HG03025 (cell line): ENCODE measurements at regions not wholly inside any gene's neighbourhood (a gene's known extent, or its start where the extent isn't known, plus 50 kb on each side); places are given as distances from the start of the nearest gene placed in this dataset.

Experiments
- ATAC-seq: cut with Tn5 transposase; IDR thresholded peaks from one replicate; pipeline ENCODE4 v1.9.1; 2021; ENCODE audit warnings: mild to moderate bottlenecking, moderate library complexity; ENCODE audit not compliant: unreplicated experiment, low FRiP score

DNA sequence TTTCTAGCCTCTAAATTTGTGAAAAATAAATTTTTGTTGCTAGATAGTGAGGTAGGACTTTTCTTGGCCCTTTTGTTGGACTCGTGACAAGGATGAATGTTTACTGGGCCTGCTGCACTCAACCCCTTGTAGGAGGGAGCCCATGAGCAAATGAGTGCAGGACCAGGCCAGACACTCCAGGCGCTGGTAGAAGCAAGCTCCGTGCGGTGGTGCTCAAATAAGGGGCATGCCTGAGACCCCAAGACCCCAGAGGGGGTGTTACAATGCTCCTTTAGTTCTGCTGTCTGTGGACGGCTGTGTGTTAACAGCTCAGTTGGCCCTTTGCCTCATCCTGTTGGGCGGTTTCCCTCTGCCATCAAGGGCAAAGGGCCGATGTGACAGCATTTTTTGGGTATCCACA, 1195.3 kb upstream of the PHF14 start:
- ATAC-seq = no peak

DNA sequence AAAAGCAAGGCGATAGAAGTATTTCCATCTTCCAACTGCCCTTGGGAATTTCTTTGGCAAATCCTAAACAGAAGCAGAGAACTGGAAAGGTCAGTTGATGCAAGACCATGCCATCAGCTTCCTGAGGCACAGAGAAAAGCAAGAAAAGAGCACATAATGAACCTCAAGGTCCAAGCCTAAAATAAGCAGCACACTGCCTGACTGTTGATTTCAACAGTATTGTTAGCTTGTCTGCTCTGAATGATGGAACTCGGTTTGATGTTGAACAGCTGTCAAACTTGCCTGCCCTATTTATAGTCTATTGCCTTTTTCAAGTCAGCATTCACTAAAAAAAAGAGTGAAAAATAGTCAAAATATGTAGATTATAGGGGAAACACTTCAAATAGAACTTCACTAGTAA, 1192.0 kb upstream of the PHF14 start:
- ATAC-seq = no peak

DNA sequence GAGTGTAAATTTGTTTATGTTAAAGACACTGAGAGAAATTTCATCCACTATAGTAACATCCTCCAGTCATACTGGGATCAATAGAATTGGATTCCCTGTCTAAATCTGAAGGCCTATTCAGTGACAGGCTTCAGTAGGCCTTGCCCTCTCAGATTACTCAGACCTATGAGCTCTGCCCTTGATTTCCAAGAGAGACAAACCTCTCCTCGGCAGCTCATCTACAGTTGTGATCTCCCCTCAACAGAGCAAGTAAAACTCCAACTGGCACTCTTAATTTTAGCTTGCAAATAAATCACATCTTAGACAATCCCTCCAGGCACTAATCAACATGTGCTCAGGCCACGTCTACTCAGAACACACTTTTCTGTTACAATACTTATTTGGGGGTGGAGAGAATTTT, 1191.4 kb upstream of the PHF14 start:
- no peak for ATAC-seq

DNA sequence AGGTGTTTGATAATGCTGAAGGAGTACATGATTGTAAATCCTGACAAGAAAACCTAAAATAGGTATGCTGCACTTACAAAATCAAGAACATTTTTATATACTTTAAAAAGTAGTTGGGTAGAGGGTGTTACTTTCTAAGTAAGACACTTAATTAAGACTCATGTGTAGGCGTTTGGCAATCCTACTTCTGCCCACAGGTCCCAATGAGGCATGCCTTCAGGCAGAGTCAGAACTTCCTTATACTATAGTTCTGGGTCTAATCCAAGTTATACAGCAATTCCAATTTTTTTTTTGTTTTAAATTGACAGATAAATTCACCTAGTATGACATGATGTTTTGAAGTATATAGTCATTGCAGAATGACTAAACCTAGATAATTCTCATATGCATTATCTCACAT, 1188.5 kb upstream of the PHF14 start:
- no peak for ATAC-seq

DNA sequence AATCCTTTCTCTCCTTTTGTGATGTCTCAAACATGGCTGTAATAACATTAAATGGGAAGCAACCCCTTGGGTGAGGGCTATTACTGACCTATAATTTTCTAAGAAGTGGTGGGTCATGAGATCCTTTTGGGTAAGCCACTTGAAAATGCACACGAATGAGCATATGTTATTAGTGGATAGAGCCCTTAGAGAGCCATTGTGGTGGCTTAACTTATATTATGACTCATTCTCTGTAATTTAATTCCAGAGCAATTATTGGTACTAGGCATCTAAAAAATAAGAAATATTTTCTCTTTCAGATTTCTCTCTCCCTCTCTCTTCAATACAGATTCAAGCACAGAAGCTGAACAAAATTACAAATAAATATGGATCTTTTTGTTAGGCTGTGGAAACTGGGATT, 1177.4 kb upstream of the PHF14 start:
- no peak for ATAC-seq

DNA sequence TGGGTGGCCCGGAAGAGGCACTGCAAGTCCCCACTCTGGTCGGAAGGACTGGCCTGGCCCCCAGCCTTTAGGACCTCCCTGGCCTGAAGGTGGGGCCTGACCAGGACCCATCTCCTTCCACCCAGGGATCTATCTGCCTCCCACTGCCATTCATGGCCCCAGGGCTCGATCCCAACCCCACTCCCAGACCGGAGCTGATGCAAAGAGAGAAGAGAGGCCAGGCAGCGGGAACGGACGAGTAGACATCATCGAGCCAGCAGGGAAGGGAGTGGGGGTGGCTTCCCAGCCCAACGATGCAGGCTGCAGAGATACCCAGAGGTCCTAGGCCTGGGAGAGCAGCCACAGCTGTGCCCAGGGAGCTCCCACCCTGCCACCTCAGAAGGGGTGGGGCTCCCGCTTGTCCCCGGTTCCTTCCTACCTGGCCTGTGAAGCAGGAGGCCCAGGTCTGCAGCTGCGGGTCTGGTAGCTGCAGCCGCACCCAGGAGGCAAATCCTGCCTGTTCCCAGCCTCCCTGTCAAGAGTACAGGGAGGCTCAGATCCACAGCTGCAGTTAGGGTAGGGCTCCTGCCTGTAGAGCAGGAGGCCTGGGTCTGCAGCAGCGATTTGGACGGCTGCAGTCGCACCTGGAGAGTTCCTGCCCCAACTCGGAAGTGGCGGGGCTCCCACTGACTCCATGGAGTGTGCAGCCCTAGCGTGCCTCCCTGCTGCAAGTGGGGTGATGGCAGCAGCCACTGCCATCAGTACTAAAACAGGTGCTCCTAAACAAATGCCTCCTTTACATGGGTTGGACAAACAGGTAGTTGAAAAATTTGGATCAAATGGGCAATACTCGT, 1151.0 kb upstream of the PHF14 start:
- ATAC-seq = no peak

DNA sequence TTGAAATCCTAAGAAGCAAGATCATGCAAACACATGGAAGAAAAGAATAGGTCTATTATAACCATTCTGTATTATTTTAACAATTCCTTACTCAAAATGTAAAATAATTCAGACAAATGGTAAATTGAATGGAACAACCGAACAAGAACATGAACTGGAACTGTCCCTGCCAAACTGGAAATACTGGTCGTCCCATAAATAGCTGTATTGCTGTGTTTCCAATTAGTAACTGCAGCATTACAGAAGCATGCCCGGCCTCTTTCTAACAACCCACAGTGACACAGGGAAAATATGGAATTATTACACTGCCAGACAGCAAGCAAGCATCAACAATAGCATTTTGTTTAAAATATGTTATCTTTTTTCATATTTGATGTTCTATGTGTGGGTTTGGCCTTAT, 1138.5 kb upstream of the PHF14 start:
- ATAC-seq = no peak

DNA sequence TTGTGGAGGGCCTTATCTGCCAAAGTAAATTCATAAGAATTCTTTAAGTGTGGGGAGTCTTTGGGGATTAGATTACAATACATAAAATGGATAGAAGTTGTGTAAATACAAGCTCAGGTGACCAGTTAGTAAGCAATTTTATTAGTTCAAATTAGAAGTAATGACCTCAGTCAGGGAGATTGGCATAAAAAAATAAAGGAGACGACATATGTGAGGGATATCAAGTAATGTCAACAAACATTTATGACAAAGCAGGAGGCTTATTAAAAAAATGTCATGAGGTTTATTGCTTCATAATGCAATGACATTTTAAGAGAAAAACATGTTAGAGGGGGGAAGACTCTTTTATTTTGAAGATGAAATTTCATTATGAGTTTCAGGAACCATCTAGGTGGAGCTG, 1137.0 kb upstream of the PHF14 start:
- no peak for ATAC-seq

DNA sequence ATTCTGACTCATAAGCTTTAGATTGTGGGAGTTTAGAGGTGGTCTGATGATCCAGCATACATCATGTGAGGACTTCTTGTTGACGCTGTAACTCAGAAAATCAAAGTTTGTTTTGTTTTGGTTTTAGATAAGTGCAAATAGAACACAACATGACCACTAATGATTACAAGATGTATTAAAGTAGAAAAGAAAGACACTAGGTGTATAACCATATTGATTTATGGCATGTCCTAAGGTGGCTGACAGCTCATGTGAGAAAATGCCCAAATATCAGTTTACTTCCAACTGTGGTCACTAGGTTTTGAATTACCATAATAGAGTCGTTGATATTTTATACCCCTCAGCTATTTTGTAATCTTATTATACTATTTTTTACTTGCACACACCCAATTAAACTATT, 1131.4 kb upstream of the PHF14 start:
- no peak for ATAC-seq

DNA sequence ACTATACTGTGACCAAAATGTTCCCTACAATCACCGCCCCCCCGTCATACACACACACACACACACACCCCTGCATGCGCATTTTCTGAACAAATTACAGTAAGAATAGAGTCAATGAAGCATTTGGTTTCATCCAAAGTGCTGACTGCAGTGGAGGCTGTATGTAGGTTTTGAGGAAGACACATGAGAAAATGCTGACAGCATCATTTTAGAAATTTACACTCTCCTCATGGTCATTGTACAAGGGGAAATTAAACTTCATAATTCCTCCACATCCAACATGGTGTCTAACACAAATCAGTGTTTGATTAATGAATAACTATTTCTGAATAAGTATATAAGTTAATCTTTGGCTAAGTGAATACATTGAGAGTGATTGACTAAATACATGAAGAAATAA, 1126.8 kb upstream of the PHF14 start:
- ATAC-seq = no peak

DNA sequence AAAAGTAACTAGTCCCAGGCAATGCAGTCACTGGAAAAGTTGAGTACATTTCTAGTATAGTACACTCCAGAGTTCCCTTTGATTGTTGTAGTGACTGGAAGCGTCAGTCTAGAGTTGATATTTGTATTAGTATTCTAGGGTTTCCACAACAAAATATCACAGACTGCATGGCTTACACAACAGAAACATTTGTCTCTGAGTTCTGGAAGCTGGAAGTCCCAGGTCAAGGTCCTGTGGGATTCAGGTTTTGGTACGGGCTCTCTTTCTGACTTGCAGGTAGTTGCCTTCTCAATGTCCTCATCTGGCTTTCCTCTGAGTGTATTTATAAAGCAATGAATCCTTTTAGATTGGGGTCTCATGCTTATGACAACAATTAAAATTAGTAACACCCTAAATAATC, 1119.1 kb upstream of the PHF14 start:
- no peak for ATAC-seq

DNA sequence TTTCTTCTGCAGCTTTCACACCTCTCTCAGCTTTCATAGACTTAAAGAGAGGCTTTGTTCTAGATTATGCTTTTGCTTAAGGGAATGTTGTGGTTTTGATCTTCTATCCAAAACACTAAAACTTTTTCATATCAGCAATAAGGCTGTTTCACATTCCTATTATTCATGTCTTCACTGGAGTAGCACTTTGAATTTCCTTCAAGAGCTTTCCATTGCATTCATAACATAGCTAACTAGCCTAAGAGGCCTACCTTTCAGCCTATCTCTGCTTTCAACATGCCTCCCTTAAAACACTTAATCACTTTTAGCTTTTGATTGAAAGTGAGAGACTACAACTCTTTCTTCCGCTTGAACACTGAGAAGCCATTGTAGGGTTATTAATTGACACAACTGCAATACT, 1117.0 kb upstream of the PHF14 start:
- no peak for ATAC-seq

DNA sequence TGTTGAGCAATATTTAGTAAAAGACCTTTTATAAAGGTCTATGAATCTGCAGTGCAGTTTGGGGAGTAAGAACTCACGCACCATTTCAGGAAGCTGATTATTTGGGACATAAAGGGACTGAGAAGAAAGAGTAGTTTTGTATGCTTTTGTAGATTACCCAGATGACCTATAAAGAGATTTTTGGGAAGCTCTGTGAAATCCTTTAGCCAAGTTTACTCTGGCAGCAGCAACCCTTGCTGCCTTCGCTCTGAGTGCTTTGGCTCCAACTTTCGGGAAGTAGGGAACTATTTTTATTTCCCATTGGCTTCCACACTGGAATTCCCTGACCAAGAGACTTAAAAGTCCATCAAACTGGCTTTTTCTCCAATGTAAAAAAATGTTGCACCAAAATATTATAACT, 1110.1 kb upstream of the PHF14 start:
- no peak for ATAC-seq

DNA sequence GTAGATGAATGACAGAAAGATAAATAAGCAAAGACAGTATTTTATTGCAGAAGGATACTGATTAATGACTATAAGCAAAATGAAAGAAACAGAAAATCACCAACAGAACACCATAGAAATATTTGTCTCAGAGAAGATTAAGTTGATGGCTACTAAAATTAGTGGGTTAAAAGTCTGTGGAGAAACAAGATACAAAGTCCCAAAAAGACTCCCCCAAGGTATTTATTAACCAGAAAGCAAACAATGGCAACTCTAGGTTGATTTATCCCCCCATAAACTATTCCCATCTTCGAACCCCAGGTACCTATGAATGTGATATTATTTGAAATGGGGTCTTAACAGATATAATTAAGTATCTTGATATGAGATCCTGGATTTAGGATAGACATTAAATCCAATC, 1104.5 kb upstream of the PHF14 start:
- no peak for ATAC-seq

DNA sequence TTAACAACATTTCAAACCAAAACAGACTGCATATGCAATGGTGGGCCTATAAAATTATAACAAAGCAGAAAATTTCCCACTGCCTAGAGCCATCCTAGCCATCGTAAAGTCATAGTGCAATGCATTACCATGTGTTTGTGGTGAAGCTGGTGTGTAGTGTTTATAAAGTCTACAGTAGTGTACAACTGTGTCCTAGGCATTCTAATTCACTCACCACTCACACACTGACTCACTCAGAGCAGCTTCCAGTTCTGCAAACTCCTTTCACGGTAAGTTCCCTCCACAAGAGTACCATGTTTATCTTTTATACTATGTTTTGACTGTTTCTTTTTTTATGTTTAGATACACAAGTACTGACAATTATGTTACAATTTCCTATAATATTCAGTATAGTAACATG, 1104.1 kb upstream of the PHF14 start:
- ATAC-seq = no peak

DNA sequence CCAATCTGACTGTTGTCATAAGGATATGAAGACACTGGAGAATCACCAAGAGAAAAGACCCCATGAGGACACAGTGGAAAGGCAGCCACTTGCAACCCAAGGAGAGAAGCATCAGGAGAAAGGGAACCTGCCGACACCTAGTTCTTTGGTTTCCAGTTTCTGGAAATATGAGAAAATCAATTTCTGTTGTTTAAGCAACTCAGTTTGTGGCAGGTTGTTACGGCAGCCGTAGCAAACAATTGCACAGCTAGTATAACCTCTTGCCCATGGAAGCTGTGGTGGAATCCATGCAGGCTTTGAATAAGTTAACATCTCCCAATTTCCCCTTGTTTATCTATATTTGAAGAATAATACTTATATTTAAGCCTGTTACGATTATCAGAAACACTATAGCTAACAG, 1103.0 kb upstream of the PHF14 start:
- no peak for ATAC-seq

DNA sequence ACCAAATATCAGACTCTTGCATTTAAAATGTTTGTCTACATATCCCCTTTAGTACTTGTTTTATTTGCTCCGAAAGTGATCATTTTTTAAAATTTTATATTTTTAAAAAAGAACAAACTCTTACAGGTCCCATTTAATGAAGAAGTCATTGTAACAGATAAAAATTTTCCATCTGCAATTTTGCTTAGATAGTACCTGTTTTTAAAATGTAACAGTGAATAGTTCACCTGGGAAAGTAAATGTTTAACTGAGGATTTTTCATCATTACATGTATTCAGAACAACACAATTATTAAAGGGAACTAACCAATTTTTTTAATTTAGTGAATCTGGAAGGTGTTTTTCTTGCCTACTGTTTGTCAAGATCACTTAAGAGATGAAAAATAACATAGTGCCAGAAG, 1099.5 kb upstream of the PHF14 start:
- ATAC-seq = no peak

DNA sequence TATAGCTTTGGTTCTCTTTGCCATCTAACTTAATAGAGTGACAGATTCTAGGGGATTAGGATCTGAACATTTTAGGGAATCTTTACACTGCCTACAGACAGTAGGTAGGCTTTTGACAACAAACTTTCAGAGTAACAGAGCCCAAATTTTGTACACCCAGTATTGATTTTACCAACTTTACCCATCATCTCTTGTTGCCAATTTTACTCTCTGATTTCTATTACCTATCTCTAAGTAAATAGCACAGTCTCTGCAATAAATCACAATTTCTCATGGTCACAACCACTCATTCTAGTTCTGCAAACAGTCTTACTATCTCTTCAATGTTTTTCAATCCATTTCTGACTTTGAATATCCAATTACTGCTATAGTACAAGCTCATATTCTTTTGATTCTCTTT, 1097.6 kb upstream of the PHF14 start:
- no peak for ATAC-seq

DNA sequence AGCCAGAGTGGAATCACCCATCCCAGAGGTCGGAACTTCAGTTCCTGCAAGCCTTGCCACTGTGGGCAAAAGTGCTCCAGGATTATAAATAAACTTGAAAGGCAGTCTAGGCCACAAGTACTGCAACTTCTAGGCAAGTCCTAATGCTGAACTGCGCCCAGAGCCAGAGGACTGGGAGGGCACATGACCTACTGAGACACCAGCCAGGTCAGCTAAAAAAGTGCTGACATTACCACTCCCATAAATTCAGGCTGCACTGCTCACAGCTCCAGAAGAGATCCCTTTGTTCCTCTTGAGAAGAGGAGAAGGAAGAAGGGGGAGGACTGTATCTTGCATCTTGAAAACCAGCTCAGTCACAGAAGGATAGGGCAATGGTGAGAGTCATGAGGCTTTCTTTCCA, 1084.1 kb upstream of the PHF14 start:
- no peak for ATAC-seq

DNA sequence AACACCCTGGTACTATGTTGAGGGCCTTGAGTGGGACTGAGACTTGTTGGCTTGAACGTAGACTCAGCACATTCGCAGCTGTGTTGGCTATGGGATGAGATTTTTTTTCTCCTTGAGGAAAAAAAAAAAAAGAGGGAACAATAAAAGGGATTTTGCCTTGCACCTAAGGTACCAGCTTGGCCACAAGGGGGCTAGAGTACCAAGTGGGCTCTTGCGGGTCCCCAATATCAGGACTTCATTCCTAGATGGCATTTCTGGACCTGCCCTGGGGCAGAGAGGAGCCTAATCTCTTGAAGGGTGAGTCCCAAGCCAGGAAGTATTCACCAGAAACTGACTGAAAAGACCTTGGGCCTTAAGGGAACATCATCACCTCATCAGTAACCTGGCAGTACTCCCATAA, 1083.6 kb upstream of the PHF14 start:
- ATAC-seq = no peak

DNA sequence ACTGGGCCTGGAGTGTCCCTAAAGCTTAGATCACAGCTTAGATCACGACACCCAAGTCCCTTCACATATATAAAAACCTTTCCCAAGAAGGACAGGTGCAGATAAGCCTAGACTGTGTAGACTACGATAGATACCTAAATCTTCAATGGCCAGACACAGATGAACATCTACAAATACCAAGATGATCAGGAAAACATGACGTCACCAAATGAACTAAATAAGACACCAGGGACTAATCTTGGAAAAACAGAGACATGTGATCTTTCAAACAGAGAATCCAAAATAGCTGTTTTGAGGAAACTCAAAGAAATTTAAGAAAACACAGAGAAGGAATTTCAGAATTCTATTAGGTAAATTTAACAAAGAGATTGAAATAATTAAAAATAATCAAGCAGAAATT, 1082.6 kb upstream of the PHF14 start:
- ATAC-seq = no peak

DNA sequence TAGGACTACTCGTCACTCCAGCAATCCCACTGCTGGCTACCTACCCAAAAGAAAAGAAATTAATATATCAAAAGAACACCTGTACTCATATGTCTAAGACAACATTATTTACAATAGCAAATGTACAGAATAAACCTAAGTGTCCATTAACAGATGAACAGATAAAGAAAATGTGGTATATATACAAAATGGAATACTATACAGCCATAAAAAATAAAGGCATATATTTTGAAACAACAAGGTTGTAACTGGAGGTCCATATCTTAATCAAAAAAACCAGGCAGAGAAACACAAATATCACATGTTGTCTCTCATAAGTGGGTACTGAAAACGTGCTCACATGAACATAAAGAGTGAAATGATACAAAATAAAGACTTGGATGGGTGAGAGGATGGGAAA, 1073.3 kb upstream of the PHF14 start:
- ATAC-seq = no peak

DNA sequence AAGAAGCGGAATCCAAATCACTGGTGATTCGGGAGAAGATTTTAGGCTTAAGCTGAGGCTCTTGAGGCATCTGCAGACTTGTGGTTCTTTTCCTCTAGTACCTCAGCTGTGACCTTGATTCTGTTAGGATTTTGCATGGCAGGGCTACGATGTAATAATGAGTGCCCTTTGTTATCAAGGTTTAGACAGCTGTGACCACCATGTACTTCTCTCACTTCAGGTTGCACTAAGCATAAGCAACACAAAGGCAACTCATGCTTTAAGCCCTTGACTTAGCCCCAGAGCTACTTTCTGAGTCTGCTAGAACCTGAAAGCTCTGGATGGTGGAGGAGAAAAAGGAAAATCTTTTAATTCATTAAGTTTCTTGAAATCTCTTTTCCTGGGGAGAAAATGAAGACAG, 1052.3 kb upstream of the PHF14 start:
- ATAC-seq = no peak
